NCI-H446 (cell line): ENCODE measurements at regions not wholly inside any gene's neighbourhood (a gene's known extent, or its start where the extent isn't known, plus 50 kb on each side); places are given as distances from the start of the nearest gene placed in this dataset.

Experiments
- DNase-seq, 2 experiments: peaks; one replicate each; lab custom pipeline; 2025; lab: John Stamatoyannopoulos, UW

- no peak for DNase-seq
Observed at GRCh38 chr9:100959226-100959625, 69.3 kb upstream of the PLPPR1 start.
